ENCODE measurements at regions not wholly inside any gene's neighbourhood (a gene's known extent, or its start where the extent isn't known, plus 50 kb on each side); places are given as distances from the start of the nearest gene placed in this dataset.

DNA sequence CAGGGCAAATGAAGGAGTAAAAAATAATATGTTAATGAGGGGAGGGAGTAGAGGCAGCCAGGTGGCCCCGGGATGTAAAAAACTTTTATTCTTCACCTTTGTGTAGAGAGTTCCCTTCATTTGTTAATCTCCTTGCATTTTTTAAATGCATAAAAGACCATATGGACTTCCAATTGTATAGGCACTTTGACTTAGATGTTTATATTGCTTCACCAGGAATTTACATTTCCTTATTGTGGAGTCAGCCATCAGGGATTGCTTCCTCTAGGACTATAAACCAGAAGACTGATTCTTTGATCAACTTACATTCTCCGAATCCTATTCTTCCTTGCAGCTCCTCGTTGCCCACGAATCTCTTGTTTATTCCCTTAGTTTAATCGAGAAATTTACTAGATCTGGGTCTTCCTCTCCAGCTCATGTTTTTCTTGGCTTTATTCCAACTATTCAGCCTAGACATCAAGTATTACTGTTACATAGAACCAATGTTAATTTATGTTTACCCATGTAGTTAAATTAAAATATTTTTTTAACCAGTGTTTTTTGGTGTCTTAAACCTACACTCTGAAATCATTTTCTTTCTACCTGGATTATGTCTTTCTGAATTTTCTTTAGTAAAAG, 1187.0 kb upstream of the SLC10A2 start:
- DNase-seq (ENCODE audit: low read depth in 2 of 2) = peak; percentile 4 to 22
- no peak overlapping the region for H3K4me2 ChIP-seq (ENCODE audit: extremely low read depth, insufficient read depth, low read length)

DNA sequence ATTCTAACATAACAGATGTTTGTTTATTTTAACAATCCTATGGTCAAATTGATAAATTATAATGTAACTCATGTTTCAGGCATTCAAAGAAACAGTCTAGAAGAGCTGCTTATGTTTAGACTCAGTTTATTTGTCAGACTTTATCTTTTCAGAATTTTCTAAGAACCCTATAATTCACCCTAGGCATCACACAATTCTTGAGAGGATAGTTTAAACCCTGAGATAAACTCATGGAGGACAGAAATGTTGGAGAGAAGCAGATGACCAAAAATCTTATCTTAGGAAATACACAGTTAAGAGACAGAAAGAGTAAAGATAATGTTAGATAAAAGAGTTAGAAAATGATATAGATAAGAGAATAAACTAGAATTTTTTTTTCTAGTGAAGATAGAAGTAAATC, 1185.7 kb upstream of the SLC10A2 start:
- TF ChIP-seq, protein P1, sequence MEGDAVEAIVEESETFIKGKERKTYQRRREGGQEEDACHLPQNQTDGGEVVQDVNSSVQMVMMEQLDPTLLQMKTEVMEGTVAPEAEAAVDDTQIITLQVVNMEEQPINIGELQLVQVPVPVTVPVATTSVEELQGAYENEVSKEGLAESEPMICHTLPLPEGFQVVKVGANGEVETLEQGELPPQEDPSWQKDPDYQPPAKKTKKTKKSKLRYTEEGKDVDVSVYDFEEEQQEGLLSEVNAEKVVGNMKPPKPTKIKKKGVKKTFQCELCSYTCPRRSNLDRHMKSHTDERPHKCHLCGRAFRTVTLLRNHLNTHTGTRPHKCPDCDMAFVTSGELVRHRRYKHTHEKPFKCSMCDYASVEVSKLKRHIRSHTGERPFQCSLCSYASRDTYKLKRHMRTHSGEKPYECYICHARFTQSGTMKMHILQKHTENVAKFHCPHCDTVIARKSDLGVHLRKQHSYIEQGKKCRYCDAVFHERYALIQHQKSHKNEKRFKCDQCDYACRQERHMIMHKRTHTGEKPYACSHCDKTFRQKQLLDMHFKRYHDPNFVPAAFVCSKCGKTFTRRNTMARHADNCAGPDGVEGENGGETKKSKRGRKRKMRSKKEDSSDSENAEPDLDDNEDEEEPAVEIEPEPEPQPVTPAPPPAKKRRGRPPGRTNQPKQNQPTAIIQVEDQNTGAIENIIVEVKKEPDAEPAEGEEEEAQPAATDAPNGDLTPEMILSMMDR (conservative IDR thresholded peaks at IDR 0.05 in 1 of 2, IDR thresholded peaks at IDR 0.05 in 1 of 2; ENCODE audit: low read depth in 1 of 2, low read length in 2 of 2) = no peak
- no peak for TF ChIP-seq EZH2 (IDR thresholded peaks at IDR 0.05; ENCODE audit: low read length, missing control alignments)

More for the DNA sequence above, 1187.0 kb upstream of the SLC10A2 start:
- Histone ChIP-seq H2AFZ (ENCODE audit: low read length) (no peak overlapping the region), H3K27ac (ENCODE audit: insufficient read depth, low read length) (no peak overlapping the region), H3K27me3 (ENCODE audit: control insufficient read depth, insufficient read depth, low read length) (no peaks in the 10 kb centered on the region), H3K36me3 (ENCODE audit: control insufficient read depth, insufficient read depth, low read length) (no peaks in the 10 kb centered on the region), H3K9ac (ENCODE audit: insufficient read depth, low read length) (no peak overlapping the region), H3K79me2 (ENCODE audit: control insufficient read depth, insufficient read depth, low read length) (no peaks in the 10 kb centered on the region), H3K4me3 (replicated peaks in 1 of 4; ENCODE audit: control extremely low read depth in 1 of 4, insufficient read depth in 1 of 4, low read depth in 3 of 4, low read length in 4 of 4) (no peak overlapping the region), H3K4me1 (ENCODE audit: control insufficient read depth, extremely low read depth, insufficient read depth, low read length) (no peaks in the 10 kb centered on the region), H3K9me3 (ENCODE audit: control insufficient read depth, insufficient read depth, low read depth, low read length) (no peaks in the 10 kb centered on the region), H4K20me1 (ENCODE audit: control insufficient read depth, extremely low read depth, insufficient read depth, low read length) (no peaks in the 10 kb centered on the region)
- no peak for TF ChIP-seq EZH2 (IDR thresholded peaks at IDR 0.05; ENCODE audit: low read length, missing control alignments)
- TF ChIP-seq, protein P1 (conservative IDR thresholded peaks at IDR 0.05 in 1 of 2, IDR thresholded peaks at IDR 0.05 in 1 of 2; ENCODE audit: low read depth in 1 of 2, low read length in 2 of 2) = no peak

DNA sequence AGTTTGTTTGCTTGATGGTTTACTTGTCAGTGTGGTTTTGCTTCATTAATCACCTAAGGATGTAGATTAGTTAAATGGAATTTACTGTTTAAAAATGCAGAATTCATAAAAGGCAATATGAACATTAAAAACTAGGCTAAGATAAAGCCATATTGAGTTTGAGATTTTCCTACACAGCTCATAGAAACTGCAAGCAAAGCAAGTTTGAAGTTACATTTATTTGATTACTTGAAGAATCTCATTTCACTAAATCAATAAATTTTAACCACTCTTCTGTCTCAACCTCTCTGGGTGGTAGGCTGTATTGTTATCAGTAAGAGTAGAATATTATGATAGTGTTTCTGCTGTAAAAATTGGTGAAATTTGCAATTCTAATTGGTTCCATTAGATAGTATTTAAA, 1180.7 kb upstream of the SLC10A2 start:
- no peaks in the 10 kb centered on the region for H3K27me3 ChIP-seq (ENCODE audit: control insufficient read depth, insufficient read depth, low read length)
- no peak overlapping the region for H3K27ac ChIP-seq (ENCODE audit: insufficient read depth, low read length)
- DNase-seq (ENCODE audit: low read depth in 2 of 2) = no peak
- no peaks in the 10 kb centered on the region for H3K4me1 ChIP-seq (ENCODE audit: control insufficient read depth, extremely low read depth, insufficient read depth, low read length)
- no peak overlapping the region for H2AFZ ChIP-seq (ENCODE audit: low read length)
- H3K4me3 ChIP-seq (replicated peaks in 1 of 4; ENCODE audit: control extremely low read depth in 1 of 4, insufficient read depth in 1 of 4, low read depth in 3 of 4, low read length in 4 of 4) = no peak overlapping the region
- H3K79me2 ChIP-seq (ENCODE audit: control insufficient read depth, insufficient read depth, low read length) = no peaks in the 10 kb centered on the region
- H4K20me1 ChIP-seq (ENCODE audit: control insufficient read depth, extremely low read depth, insufficient read depth, low read length) = no peaks in the 10 kb centered on the region
- TF ChIP-seq, protein P1 (conservative IDR thresholded peaks at IDR 0.05 in 1 of 2, IDR thresholded peaks at IDR 0.05 in 1 of 2; ENCODE audit: low read depth in 1 of 2, low read length in 2 of 2) = no peak
- no peak for TF ChIP-seq EZH2 (IDR thresholded peaks at IDR 0.05; ENCODE audit: low read length, missing control alignments)
- H3K9me3 ChIP-seq (ENCODE audit: control insufficient read depth, insufficient read depth, low read depth, low read length) = no peaks in the 10 kb centered on the region
- no peaks in the 10 kb centered on the region for H3K36me3 ChIP-seq (ENCODE audit: control insufficient read depth, insufficient read depth, low read length)
- no peak overlapping the region for H3K4me2 ChIP-seq (ENCODE audit: extremely low read depth, insufficient read depth, low read length)
- H3K9ac ChIP-seq (ENCODE audit: insufficient read depth, low read length) = no peak overlapping the region

More for the DNA sequence above, 1185.7 kb upstream of the SLC10A2 start:
- Histone ChIP-seq H3K4me3 (replicated peaks in 1 of 4; ENCODE audit: control extremely low read depth in 1 of 4, insufficient read depth in 1 of 4, low read depth in 3 of 4, low read length in 4 of 4) (no peak overlapping the region), H4K20me1 (ENCODE audit: control insufficient read depth, extremely low read depth, insufficient read depth, low read length) (no peaks in the 10 kb centered on the region), H3K27ac (ENCODE audit: insufficient read depth, low read length) (no peak overlapping the region), H3K27me3 (ENCODE audit: control insufficient read depth, insufficient read depth, low read length) (no peaks in the 10 kb centered on the region), H3K36me3 (ENCODE audit: control insufficient read depth, insufficient read depth, low read length) (no peaks in the 10 kb centered on the region), H3K79me2 (ENCODE audit: control insufficient read depth, insufficient read depth, low read length) (no peaks in the 10 kb centered on the region), H3K9ac (ENCODE audit: insufficient read depth, low read length) (no peak overlapping the region), H2AFZ (ENCODE audit: low read length) (no peak overlapping the region), H3K4me1 (ENCODE audit: control insufficient read depth, extremely low read depth, insufficient read depth, low read length) (no peaks in the 10 kb centered on the region), H3K4me2 (ENCODE audit: extremely low read depth, insufficient read depth, low read length) (no peak overlapping the region), H3K9me3 (ENCODE audit: control insufficient read depth, insufficient read depth, low read depth, low read length) (no peaks in the 10 kb centered on the region)
- peak in 1 of 2 donors; percentile 2 for DNase-seq (ENCODE audit: low read depth in 2 of 2)
